Naive thymus-derived CD4-positive, alpha-beta T cell (primary cell): ENCODE measurements at regions not wholly inside any gene's neighbourhood (a gene's known extent, or its start where the extent isn't known, plus 50 kb on each side); places are given as distances from the start of the nearest gene placed in this dataset.
A peak's percentile ranks its signal among the peaks of the same experiment; 100 is the strongest.

Experiments used
- ATAC-seq: fragments of 150-1000 bp; cut with Tn5 transposase; 2 replicates; pipeline ENCODE4 v1.10.0; 2021; ENCODE audit warnings: mild to moderate bottlenecking, moderate library complexity
- CTCF ChIA-PET: fragments of 350-600 bp; sonication (Branson Sonifier 250); formaldehyde crosslinking; loops from one replicate; lab custom pipeline; 2021; ENCODE audit warnings: antibody characterized with exemption; lab: Charles Lee
- POLR2A ChIA-PET: fragments of 350-600 bp; sonication (Branson Sonifier 250); formaldehyde crosslinking; loops from one replicate; lab custom pipeline; 2021; ENCODE audit warnings: antibody characterized with exemption, inconsistent platforms; lab: Charles Lee
- DNase-seq, 9 donors: peaks; one replicate each; pipeline versions ENCODE4 v3.0.0 to v3.0.0-alpha.2; 2020 to 2022; ENCODE audit warnings: mixed read lengths in 1 of 9
- H3K27ac ChIP-seq: one replicate; pipeline ENCODE4 v1.7.0; 2013; ENCODE audit warnings: mild to moderate bottlenecking, low read depth, low read length, moderate library complexity
- H3K27me3 ChIP-seq, 2 donors: one replicate each; pipeline ENCODE4 v1.7.0; 2013; ENCODE audit warnings: low read length in 2 of 2, mild to moderate bottlenecking in 2 of 2, moderate library complexity in 2 of 2; ENCODE audit not compliant: control insufficient read depth in 2 of 2, insufficient read depth in 2 of 2
- H3K36me3 ChIP-seq, 3 experiments: 1 replicate in 2 of 3; 2 replicates in 1 of 3; pipeline ENCODE4 v1.7.0; 2013; ENCODE audit warnings: low read length in 3 of 3, mild to moderate bottlenecking in 3 of 3, moderate library complexity in 1 of 3; ENCODE audit not compliant: insufficient read depth in 3 of 3, control insufficient read depth in 2 of 3
- H3K4me1 ChIP-seq, 2 donors: one replicate each; pipeline ENCODE4 v1.7.0; 2013; ENCODE audit warnings: low read length in 2 of 2, mild to moderate bottlenecking in 2 of 2, moderate library complexity in 1 of 2; ENCODE audit not compliant: control insufficient read depth in 2 of 2, insufficient read depth in 2 of 2
- H3K4me3 ChIP-seq: 2 replicates; pipeline ENCODE4 v1.7.0; 2013; ENCODE audit warnings: mild to moderate bottlenecking, low read length
- H3K9me3 ChIP-seq, 3 experiments: 1 replicate in 2 of 3; 2 replicates in 1 of 3; pipeline ENCODE4 v1.7.0; 2013; ENCODE audit warnings: low read length in 3 of 3; ENCODE audit not compliant: control insufficient read depth in 2 of 3
- H3K27ac Mint-ChIP-seq, 9 donors: one replicate each; pipeline ENCODE4 v1.8.0; 2020 to 2022; ENCODE audit warnings: mixed read lengths in 9 of 9, mild to moderate bottlenecking in 8 of 9, moderate library complexity in 5 of 9, inconsistent platforms in 2 of 9
- H3K27me3 Mint-ChIP-seq, 5 donors: one replicate each; pipeline ENCODE4 v1.8.0; 2021 to 2022; ENCODE audit warnings: mixed read lengths in 5 of 5, mild to moderate bottlenecking in 1 of 5
- H3K36me3 Mint-ChIP-seq, 5 donors: one replicate each; pipeline ENCODE4 v1.8.0; 2020 to 2022; ENCODE audit warnings: mixed read lengths in 5 of 5, mild to moderate bottlenecking in 3 of 5, inconsistent platforms in 1 of 5
- H3K4me1 Mint-ChIP-seq, 7 donors: one replicate each; pipeline ENCODE4 v1.8.0; 2020 to 2022; ENCODE audit warnings: mixed read lengths in 7 of 7, mild to moderate bottlenecking in 3 of 7, inconsistent platforms in 1 of 7
- H3K4me3 Mint-ChIP-seq, 10 donors: one replicate each; pipeline ENCODE4 v1.8.0; 2020 to 2022; ENCODE audit warnings: mild to moderate bottlenecking in 10 of 10, mixed read lengths in 10 of 10, moderate library complexity in 6 of 10, inconsistent platforms in 2 of 10
- H3K9me3 Mint-ChIP-seq, 11 donors: one replicate each; pipeline ENCODE4 v1.8.0; 2020 to 2022; ENCODE audit warnings: mixed read lengths in 11 of 11, mild to moderate bottlenecking in 4 of 11, inconsistent platforms in 1 of 11, moderate library complexity in 1 of 11
- intact Hi-C, 2 donors: fragments of 100-400 bp; cut with micrococcal nuclease; formaldehyde crosslinking; loops; one replicate each; pipeline ENCODE4 v1.15.1; 2023

- Histone ChIP-seq H3K9me3 (no peaks in the 10 kb centered on the region), H3K36me3 (no peaks in the 10 kb centered on the region), H3K4me1 (no peaks in the 10 kb centered on the region), H3K27me3 (no peaks in the 10 kb centered on the region), H3K4me3 (no peak overlapping the region), H3K27ac (no peak overlapping the region)
- Mint-ChIP-seq H3K4me1 (peaks cover 0 to 6% (median 0%) of the 10 kb centered on the region in 7 donors), H3K9me3 (peaks cover 0 to 2% (median 0%) of the 10 kb centered on the region in 11 donors), H3K36me3 (peaks cover 0 to 5% (median 0%) of the 10 kb centered on the region in 5 donors), H3K4me3 (no peak overlapping the region), H3K27ac (peak overlapping the region in 1 of 9 donors; percentile 43), H3K27me3 (peaks cover 0 to 4% (median 0%) of the 10 kb centered on the region in 5 donors)
- POLR2A ChIA-PET: no interaction called here
- CTCF ChIA-PET: no interaction called here
- DNase-seq: no peak
- ATAC-seq: no peak
- intact Hi-C loops: no loop called here
Measured at GRCh38 chr2:217631115-217631514, 371.7 kb downstream of the TNS1 start.

GRCh38 chr2:217629347-217629746 lies 373.4 kb downstream of the TNS1 start:
- Histone ChIP-seq H3K27me3 (no peaks in the 10 kb centered on the region), H3K9me3 (no peaks in the 10 kb centered on the region), H3K27ac (no peak overlapping the region), H3K4me1 (no peaks in the 10 kb centered on the region), H3K36me3 (no peaks in the 10 kb centered on the region), H3K4me3 (no peak overlapping the region)
- Mint-ChIP-seq H3K27me3 (peaks cover 0 to 4% (median 0%) of the 10 kb centered on the region in 5 donors), H3K27ac (no peak overlapping the region), H3K36me3 (no peaks in the 10 kb centered on the region), H3K4me3 (no peak overlapping the region), H3K9me3 (peaks cover 0 to 2% (median 0%) of the 10 kb centered on the region in 11 donors), H3K4me1 (peaks cover 0 to 6% (median 0%) of the 10 kb centered on the region in 7 donors)
- DNase-seq: no peak
- ChIA-PET CTCF (no interaction called here), POLR2A (no interaction called here)
- ATAC-seq: no peak
- intact Hi-C loops: no loop called here

- peaks cover 0 to 4% (median 0%) of the 10 kb centered on the region in 7 donors for H3K4me1 Mint-ChIP-seq
- no peaks in the 10 kb centered on the region for H3K36me3 ChIP-seq
- peaks cover 0 to 5% (median 0%) of the 10 kb centered on the region in 5 donors for H3K27me3 Mint-ChIP-seq
- intact Hi-C loops: no loop called here
- peaks cover 0 to 3% (median 0%) of the 10 kb centered on the region in 5 donors for H3K36me3 Mint-ChIP-seq
- CTCF ChIA-PET: no interaction called here
- H3K9me3 Mint-ChIP-seq: peaks cover 0 to 2% (median 0%) of the 10 kb centered on the region in 11 donors
- H3K27me3 ChIP-seq: no peaks in the 10 kb centered on the region
- no peaks in the 10 kb centered on the region for H3K4me1 ChIP-seq
- peak overlapping the region in 1 of 9 donors; percentile 61 for H3K27ac Mint-ChIP-seq
- POLR2A ChIA-PET: no interaction called here
- no peak overlapping the region for H3K27ac ChIP-seq
- no peak overlapping the region for H3K4me3 Mint-ChIP-seq
- DNase-seq: no peak
- no peak overlapping the region for H3K4me3 ChIP-seq
- ATAC-seq: no peak
- H3K9me3 ChIP-seq: no peaks in the 10 kb centered on the region
Measured at GRCh38 chr2:217628061-217628460, 374.7 kb downstream of the TNS1 start.

GRCh38 chr2:217626926-217627325 lies 375.9 kb downstream of the TNS1 start:
- peaks cover 0 to 5% (median 0%) of the 10 kb centered on the region in 5 donors for H3K27me3 Mint-ChIP-seq
- H3K4me3 Mint-ChIP-seq: no peak overlapping the region

GRCh38 chr2:217625557-217626169 lies 377.1 kb downstream of the TNS1 start:
- Histone ChIP-seq H3K4me3 (no peak overlapping the region), H3K4me1 (no peaks in the 10 kb centered on the region), H3K27me3 (no peaks in the 10 kb centered on the region), H3K27ac (no peak overlapping the region), H3K9me3 (no peaks in the 10 kb centered on the region), H3K36me3 (no peaks in the 10 kb centered on the region)
- ChIA-PET CTCF (interaction anchor here (1.1 kb wide), 1 partner anchor 34 kb away, joined by 3 read pairs; no protein-coding TSS in a partner anchor), POLR2A (no interaction called here)
- no peak overlapping the region for H3K27ac Mint-ChIP-seq
- no peak overlapping the region for H3K4me3 Mint-ChIP-seq
- H3K27me3 Mint-ChIP-seq: peaks cover 0 to 5% (median 0%) of the 10 kb centered on the region in 5 donors
- no peak for DNase-seq
- peaks cover 0 to 2% (median 0%) of the 10 kb centered on the region in 11 donors for H3K9me3 Mint-ChIP-seq
- H3K36me3 Mint-ChIP-seq: peaks cover 0 to 5% (median 0%) of the 10 kb centered on the region in 5 donors
- H3K4me1 Mint-ChIP-seq: peaks cover 0 to 4% (median 0%) of the 10 kb centered on the region in 7 donors
- ATAC-seq: no peak
- intact Hi-C loops: no loop called here

More at GRCh38 chr2:217626926-217627325, 375.9 kb downstream of the TNS1 start:
- H3K9me3 ChIP-seq: no peaks in the 10 kb centered on the region
- intact Hi-C loops: no loop called here
- no peaks in the 10 kb centered on the region for H3K36me3 ChIP-seq
- H3K4me1 ChIP-seq: no peaks in the 10 kb centered on the region
- no peak overlapping the region for H3K4me3 ChIP-seq
- CTCF ChIA-PET: no interaction called here
- DNase-seq (no peak), ATAC-seq (no peak)
- no peak overlapping the region for H3K27ac Mint-ChIP-seq
- H3K36me3 Mint-ChIP-seq: peaks cover 0 to 5% (median 0%) of the 10 kb centered on the region in 5 donors
- H3K27me3 ChIP-seq: no peaks in the 10 kb centered on the region
- peaks cover 0 to 4% (median 0%) of the 10 kb centered on the region in 7 donors for H3K4me1 Mint-ChIP-seq
- POLR2A ChIA-PET: no interaction called here
- H3K9me3 Mint-ChIP-seq: peaks cover 0 to 2% (median 0%) of the 10 kb centered on the region in 11 donors
- H3K27ac ChIP-seq: no peak overlapping the region

GRCh38 chr2:217623281-217623912 lies 379.4 kb downstream of the TNS1 start:
- peaks cover 0 to 4% (median 0%) of the 10 kb centered on the region in 7 donors for H3K4me1 Mint-ChIP-seq
- intact Hi-C loops: no loop called here
- no peak for ATAC-seq

More at GRCh38 chr2:217623281-217623912, 379.4 kb downstream of the TNS1 start:
- H3K27me3 Mint-ChIP-seq: peaks cover 0 to 5% (median 0%) of the 10 kb centered on the region in 5 donors
- ChIA-PET CTCF (no interaction called here), POLR2A (interaction anchor here (1.1 kb wide), 1 partner anchor 110 kb away, joined by 3 read pairs; no protein-coding TSS in a partner anchor)
- H3K27ac ChIP-seq: no peak overlapping the region
- H3K27me3 ChIP-seq: no peaks in the 10 kb centered on the region
- peaks cover 0 to 5% (median 0%) of the 10 kb centered on the region in 5 donors for H3K36me3 Mint-ChIP-seq
- no peaks in the 10 kb centered on the region for H3K36me3 ChIP-seq
- H3K4me3 Mint-ChIP-seq: no peak overlapping the region
- no peaks in the 10 kb centered on the region for H3K4me1 ChIP-seq
- no peak for DNase-seq
- peaks cover 0 to 2% (median 0%) of the 10 kb centered on the region in 11 donors for H3K9me3 Mint-ChIP-seq
- no peak overlapping the region for H3K4me3 ChIP-seq
- H3K27ac Mint-ChIP-seq: peak overlapping the region in 1 of 9 donors; percentile 29
- H3K9me3 ChIP-seq: no peaks in the 10 kb centered on the region
